ENCODE measurements at regions not wholly inside any gene's neighbourhood (a gene's known extent, or its start where the extent isn't known, plus 50 kb on each side); places are given as distances from the start of the nearest gene placed in this dataset.
A peak's percentile ranks its signal among the peaks of the same experiment; 100 is the strongest.

GRCh38 chr10:110414548-110415309 lies 83.0 kb upstream of the DUSP5 start:
- intact Hi-C loops (cut with micrococcal nuclease) = no loop called here
- 66% methylated on average over 6 of the region's 10 CpGs for WGBS (ENCODE audit: insufficient coverage, low coverage, missing lambda C conversion rate)
- Histone ChIP-seq H3K79me2 (ENCODE audit: control insufficient read depth, insufficient read depth, low read length) (no peaks in the 10 kb centered on the region), H3K27ac (ENCODE audit: extremely low read depth, low read depth, low read length) (no peak overlapping the region), H3K9me3 (replicated peaks; ENCODE audit: control insufficient read depth, insufficient read depth, low read depth, low read length) (no peaks in the 10 kb centered on the region), H2AFZ (ENCODE audit: low read depth, low read length) (no peak overlapping the region), H3K9me1 (ENCODE audit: control insufficient read depth, insufficient read depth, low read length) (no peaks in the 10 kb centered on the region), H4K20me1 (replicated peaks; ENCODE audit: control insufficient read depth, insufficient read depth, low read length) (no peaks in the 10 kb centered on the region), H3K36me3 (ENCODE audit: control insufficient read depth, insufficient read depth, low read length) (no peaks in the 10 kb centered on the region), H3K27me3 (ENCODE audit: control insufficient read depth in 2 of 2, insufficient read depth in 2 of 2, low read length in 2 of 2) (no peaks in the 10 kb centered on the region), H3K4me1 (replicated peaks in 1 of 2; ENCODE audit: control insufficient read depth in 2 of 2, insufficient read depth in 2 of 2, low read length in 2 of 2) (peaks cover 2 to 20% of the 10 kb centered on the region in 2 experiments; a peak in 4 of 5 replicates), H3K4me2 (ENCODE audit: insufficient read depth, low read length) (no peak overlapping the region), H3K4me3 (no peak overlapping the region), H3K9ac (ENCODE audit: insufficient read depth in 1 of 2, low read depth in 2 of 2, low read length in 2 of 2) (no peak overlapping the region)
- ChIA-PET POLR2A (interaction anchor here (1.2 kb wide), 1 partner anchor 11 kb away, joined by 5 read pairs; no protein-coding TSS in a partner anchor), CTCF (ENCODE audit: low intra/inter-chr PET ratio) (no interaction called here)
- no TSS peak for BruUV-seq (replicated peaks)
- no peak for TF ChIP-seq USF1 (CRISPR knock-in tag; IDR thresholded peaks at IDR 0.05)
- TF ChIP-seq MXD1 (CRISPR knock-in tag; IDR thresholded peaks at IDR 0.05; ENCODE audit: borderline replicate concordance, poor library complexity, severe bottlenecking) = no peak
- 0 out of 2 replicates have a peak, but pooled peaks have one; percentile 19 for TF ChIP-seq EGR1 (conservative IDR thresholded peaks at IDR 0.05)
- TF ChIP-seq ZEB2 (IDR thresholded peaks at IDR 0.05) = 0 out of 2 replicates have a peak, but pooled peaks have one; percentile 45
- no peak for TF ChIP-seq BRD4 (IDR thresholded peaks at IDR 0.05)
- TF ChIP-seq TAF9B (IDR thresholded peaks at IDR 0.05; ENCODE audit: partially characterized antibody) = no peak
- TF ChIP-seq EP300 (IDR thresholded peaks at IDR 0.05; ENCODE audit: low read length) = no peak
- TF ChIP-seq NFE2 (IDR thresholded peaks at IDR 0.05; ENCODE audit: low read depth) = peak; percentile 40; the same call in 1 of the 2 replicates
- TF ChIP-seq TCF3 (CRISPR knock-in tag; IDR thresholded peaks at IDR 0.05) = no peak
- FAIRE-seq = no peak
- no peak for DNase-seq (ENCODE audit: extremely low read depth in 1 of 4, low spot score in 3 of 4)
- no peak for ATAC-seq
- in situ Hi-C loops (cut with MboI) = no loop called here

Measured in K562 (cell line).